ENCODE measurements at regions not wholly inside any gene's neighbourhood (a gene's known extent, or its start where the extent isn't known, plus 50 kb on each side); places are given as distances from the start of the nearest gene placed in this dataset.

GRCh38 chr1:8267307-8267706 lies 50.6 kb upstream of the SLC45A1 start:
- DNase-seq = no peak

- DNase-seq = no peak
Observed at GRCh38 chr1:8266436-8267165, 51.3 kb upstream of the SLC45A1 start.

- no peak for DNase-seq
Observed at GRCh38 chr1:8263791-8264190, 54.1 kb upstream of the SLC45A1 start.

- no peak for DNase-seq
Observed at GRCh38 chr1:8261398-8261762, 56.5 kb upstream of the SLC45A1 start.

- DNase-seq = no peak
Observed at GRCh38 chr1:8259498-8260290, 58.2 kb upstream of the SLC45A1 start.

GRCh38 chr1:8257621-8258020 lies 60.3 kb upstream of the SLC45A1 start:
- no peak for DNase-seq

- no peak for DNase-seq
Observed at GRCh38 chr1:8256321-8256720, 61.6 kb upstream of the SLC45A1 start.

GRCh38 chr1:8255712-8256111 lies 62.2 kb upstream of the SLC45A1 start:
- no peak for DNase-seq

- DNase-seq = peak; percentile 57
Observed at GRCh38 chr1:8252266-8252951, 65.5 kb upstream of the SLC45A1 start.

- DNase-seq = no peak
Observed at GRCh38 chr1:8251635-8252034, 66.3 kb upstream of the SLC45A1 start.

- no peak for DNase-seq
Observed at GRCh38 chr1:8249838-8250237, 68.1 kb upstream of the SLC45A1 start.

GRCh38 chr1:8247811-8248436 lies 70.0 kb upstream of the SLC45A1 start:
- DNase-seq = no peak

GRCh38 chr1:8244304-8244703 lies 73.6 kb upstream of the SLC45A1 start:
- no peak for DNase-seq

GRCh38 chr1:8242498-8242897 lies 75.4 kb upstream of the SLC45A1 start:
- no peak for DNase-seq

GRCh38 chr1:8241417-8242014 lies 76.4 kb upstream of the SLC45A1 start:
- no peak for DNase-seq

GRCh38 chr1:8239306-8240023 lies 78.4 kb upstream of the SLC45A1 start:
- no peak for DNase-seq

- DNase-seq = no peak
Observed at GRCh38 chr1:8239039-8239305, 78.9 kb upstream of the SLC45A1 start.

GRCh38 chr1:8238141-8239038 lies 79.5 kb upstream of the SLC45A1 start:
- DNase-seq = no peak

- DNase-seq = no peak
Observed at GRCh38 chr1:8232036-8232757, 85.7 kb upstream of the SLC45A1 start.

GRCh38 chr1:8230292-8230621 lies 87.7 kb upstream of the SLC45A1 start:
- no peak for DNase-seq

GRCh38 chr1:8228253-8228652 lies 89.7 kb upstream of the SLC45A1 start:
- no peak for DNase-seq
